Ovary (tissue), 7 donors: ENCODE measurements at regions not wholly inside any gene's neighbourhood (a gene's known extent, or its start where the extent isn't known, plus 50 kb on each side); places are given as distances from the start of the nearest gene placed in this dataset.

Experiments
- DNase-seq, 5 donors: peaks; one replicate each; pipeline ENCODE4 v3.0.0-alpha.2; 2019 to 2020
- H3K27ac ChIP-seq, 2 donors: fragments of 200-600 bp; one replicate each; pipeline versions ENCODE4 v1.5.1 to v1.8.0; 2019 to 2022
- H3K27me3 ChIP-seq: fragments of 200-600 bp; one replicate; pipeline ENCODE4 v1.8.0; 2022
- H3K36me3 ChIP-seq: fragments of 200-600 bp; sonication (generic); one replicate; pipeline ENCODE4 v1.5.1; 2019
- H3K4me1 ChIP-seq: one replicate; pipeline ENCODE4 v1.8.1; 2013; ENCODE audit warnings: mild to moderate bottlenecking, moderate library complexity; ENCODE audit not compliant: insufficient read depth
- H3K4me3 ChIP-seq: fragments of 200-600 bp; sonication (generic); one replicate; pipeline ENCODE4 v1.5.1; 2017
- H3K9me3 ChIP-seq, 2 donors: fragments of 200-600 bp in 1 of 2; sonication (generic) in 1 of 2; one replicate each; pipeline versions ENCODE4 v1.5.1 to v1.8.1; 2013 to 2019; ENCODE audit warnings: mild to moderate bottlenecking in 1 of 2, moderate library complexity in 1 of 2
- EP300 ChIP-seq: sonication (generic); formaldehyde crosslinking; IDR thresholded peaks from one replicate; pipeline ENCODE4 v1.6.1; 2017; ENCODE audit warnings: antibody characterized with exemption
- POLR2A ChIP-seq: fragments of 450-650 bp; IDR thresholded peaks from one replicate; pipeline ENCODE4 v1.6.1; 2017; ENCODE audit warnings: antibody characterized with exemption, mild to moderate bottlenecking, moderate library complexity
- WGBS, 3 donors: extraction: QIAGEN DNeasy Blood & Tissue Kit in 1 of 3; methylation state at CpG; one replicate each; pipeline versions ENCODE4 v1.1.5 to v1.1.7; 2013 to 2017; 5-methylcytosine and 5-hydroxymethylcytosine counted together
- intact Hi-C, 4 donors: fragments of 100-400 bp; cut with DNase I; formaldehyde crosslinking; loops; one replicate each; pipeline versions ENCODE4 v1.11.0 to v1.15.1; 2022 to 2023
- TF ChIP-seq, protein P1 (sequence below), 3 donors: fragments of 450-650 bp in 2 of 3; fragments of 200-600 bp in 1 of 3; IDR thresholded peaks; one replicate each; pipeline versions ENCODE4 v1.5.1 to v1.8.0; 2016 to 2022; ENCODE audit warnings: antibody characterized with exemption in 3 of 3, mild to moderate bottlenecking in 1 of 3
- donor health status: DM: no; HTN: no; CAD: no; lungs with moderate emphysema.
- donor health status: DM: no; HTN: no; CAD: no.
- donor health status: Bipolar disorder and iron deficiency.
- donor health status: DM: no; HTN: no; CAD: no.
- donor health status: DM: yes; HTN: yes; CAD: no.

GRCh38 chr2:176734868-176735267 lies 465.6 kb downstream of the MTX2 start:
- WGBS, 3 donors, result 75 to 87% (median 86%) methylated on average over 5 of the region's 5 CpGs
- intact Hi-C loops, result no loop called here
- no peak for TF ChIP-seq POLR2A
- TF ChIP-seq EP300, result no peak
- TF ChIP-seq, protein P1, sequence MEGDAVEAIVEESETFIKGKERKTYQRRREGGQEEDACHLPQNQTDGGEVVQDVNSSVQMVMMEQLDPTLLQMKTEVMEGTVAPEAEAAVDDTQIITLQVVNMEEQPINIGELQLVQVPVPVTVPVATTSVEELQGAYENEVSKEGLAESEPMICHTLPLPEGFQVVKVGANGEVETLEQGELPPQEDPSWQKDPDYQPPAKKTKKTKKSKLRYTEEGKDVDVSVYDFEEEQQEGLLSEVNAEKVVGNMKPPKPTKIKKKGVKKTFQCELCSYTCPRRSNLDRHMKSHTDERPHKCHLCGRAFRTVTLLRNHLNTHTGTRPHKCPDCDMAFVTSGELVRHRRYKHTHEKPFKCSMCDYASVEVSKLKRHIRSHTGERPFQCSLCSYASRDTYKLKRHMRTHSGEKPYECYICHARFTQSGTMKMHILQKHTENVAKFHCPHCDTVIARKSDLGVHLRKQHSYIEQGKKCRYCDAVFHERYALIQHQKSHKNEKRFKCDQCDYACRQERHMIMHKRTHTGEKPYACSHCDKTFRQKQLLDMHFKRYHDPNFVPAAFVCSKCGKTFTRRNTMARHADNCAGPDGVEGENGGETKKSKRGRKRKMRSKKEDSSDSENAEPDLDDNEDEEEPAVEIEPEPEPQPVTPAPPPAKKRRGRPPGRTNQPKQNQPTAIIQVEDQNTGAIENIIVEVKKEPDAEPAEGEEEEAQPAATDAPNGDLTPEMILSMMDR (IDR thresholded peaks at IDR 0.05), result no peak

DNA sequence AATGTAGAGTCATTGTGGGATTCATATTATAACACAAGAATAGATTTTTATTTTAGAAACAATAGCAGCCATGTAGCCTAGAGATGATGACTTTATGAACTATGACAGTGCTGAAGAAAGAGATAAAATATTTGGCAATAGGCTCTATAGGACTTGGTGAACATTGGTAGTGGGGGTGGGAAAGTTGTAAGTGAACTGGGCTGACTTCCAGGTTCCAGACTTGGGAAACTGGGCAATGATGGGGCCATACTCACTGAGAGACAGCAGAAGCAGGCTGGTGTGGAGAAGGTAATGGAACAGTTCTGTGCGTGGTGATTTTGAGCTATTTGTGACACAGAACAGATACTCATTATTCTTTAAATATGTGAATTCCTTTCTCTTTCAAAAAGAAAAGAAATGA lies 470.3 kb upstream of the HNRNPA3 start:
- H3K36me3 ChIP-seq, result no peaks in the 10 kb centered on the region
- H3K4me3 ChIP-seq, result no peak overlapping the region
- H3K4me1 ChIP-seq, result peaks cover 5% of the 10 kb centered on the region
- no peak for TF ChIP-seq EP300
- TF ChIP-seq POLR2A, result no peak
- TF ChIP-seq, protein P1 (IDR thresholded peaks at IDR 0.05), result no peak
- WGBS, 3 donors, result 82 to 95% (median 93%) methylated on average over 1 of the region's 1 CpG
- H3K9me3 ChIP-seq, result no peaks in the 10 kb centered on the region
- DNase-seq, result no peak
- intact Hi-C loops, result no loop called here
- no peaks in the 10 kb centered on the region for H3K27me3 ChIP-seq
- no peak overlapping the region for H3K27ac ChIP-seq

More at GRCh38 chr2:176734868-176735267, 465.6 kb downstream of the MTX2 start:
- H3K27me3 ChIP-seq, result no peaks in the 10 kb centered on the region
- no peaks in the 10 kb centered on the region for H3K9me3 ChIP-seq
- H3K4me1 ChIP-seq, result peaks cover 1% of the 10 kb centered on the region
- DNase-seq, result no peak
- no peak overlapping the region for H3K27ac ChIP-seq
- no peaks in the 10 kb centered on the region for H3K36me3 ChIP-seq
- H3K4me3 ChIP-seq, result no peak overlapping the region

DNA sequence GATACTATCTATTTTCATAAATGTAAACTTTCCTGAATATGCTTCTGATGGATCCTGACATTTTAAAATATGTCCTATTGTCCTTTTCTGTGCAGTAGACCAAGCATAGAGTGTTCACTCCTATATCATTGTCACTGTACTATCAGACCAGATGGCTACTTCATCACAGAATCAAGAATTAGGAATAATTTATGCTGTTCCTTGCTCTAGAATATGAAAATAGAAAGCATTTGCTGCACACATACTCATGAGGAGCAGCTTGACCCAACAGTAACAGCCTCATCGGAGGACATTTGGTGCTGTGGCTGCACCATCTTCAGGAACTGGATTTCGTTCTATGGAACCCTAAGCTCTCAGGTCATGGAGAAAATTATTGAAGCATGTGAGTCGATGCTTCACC lies 468.9 kb upstream of the HNRNPA3 start:
- WGBS, 3 donors, result 19 to 25% (median 20%) methylated on average over 3 of the region's 3 CpGs
- Histone ChIP-seq H3K36me3 (no peaks in the 10 kb centered on the region), H3K27ac (no peak overlapping the region), H3K4me1 (peaks cover 7% of the 10 kb centered on the region), H3K4me3 (no peak overlapping the region), H3K9me3 (no peaks in the 10 kb centered on the region), H3K27me3 (no peaks in the 10 kb centered on the region)
- DNase-seq, result no peak
- TF ChIP-seq EP300, result no peak
- intact Hi-C loops, result no loop called here

DNA sequence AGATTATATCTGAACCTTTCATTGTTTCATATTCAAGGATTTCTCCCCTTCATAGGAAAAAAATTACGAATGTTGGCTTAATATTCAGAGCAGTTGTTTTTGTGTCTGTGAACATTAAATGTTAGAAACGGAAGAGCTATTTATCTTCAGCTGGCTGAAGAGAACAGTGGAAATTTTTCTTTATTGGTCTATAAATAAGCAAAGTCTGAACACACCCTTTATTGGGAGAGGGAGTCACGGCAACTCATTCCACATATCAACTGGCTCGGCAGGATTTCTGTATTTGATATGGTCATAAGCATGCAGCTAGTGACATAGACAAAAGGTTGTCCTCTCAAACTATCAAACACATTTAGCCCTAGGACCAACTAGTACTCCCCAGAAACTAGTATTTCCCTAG lies 468.4 kb upstream of the HNRNPA3 start:
- intact Hi-C loops, result no loop called here
- no peak for DNase-seq
- H3K27me3 ChIP-seq, result no peaks in the 10 kb centered on the region
- H3K27ac ChIP-seq, result no peak overlapping the region
- 8 to 11% (median 8%) methylated on average over 4 of the region's 4 CpGs for WGBS, 3 donors
- no peaks in the 10 kb centered on the region for H3K36me3 ChIP-seq
- H3K4me3 ChIP-seq, result no peak overlapping the region
- H3K9me3 ChIP-seq, result no peaks in the 10 kb centered on the region
- TF ChIP-seq, protein P1 (IDR thresholded peaks at IDR 0.05), result no peak
- no peak for TF ChIP-seq EP300
- TF ChIP-seq POLR2A, result no peak
- H3K4me1 ChIP-seq, result peaks cover 8% of the 10 kb centered on the region

DNA sequence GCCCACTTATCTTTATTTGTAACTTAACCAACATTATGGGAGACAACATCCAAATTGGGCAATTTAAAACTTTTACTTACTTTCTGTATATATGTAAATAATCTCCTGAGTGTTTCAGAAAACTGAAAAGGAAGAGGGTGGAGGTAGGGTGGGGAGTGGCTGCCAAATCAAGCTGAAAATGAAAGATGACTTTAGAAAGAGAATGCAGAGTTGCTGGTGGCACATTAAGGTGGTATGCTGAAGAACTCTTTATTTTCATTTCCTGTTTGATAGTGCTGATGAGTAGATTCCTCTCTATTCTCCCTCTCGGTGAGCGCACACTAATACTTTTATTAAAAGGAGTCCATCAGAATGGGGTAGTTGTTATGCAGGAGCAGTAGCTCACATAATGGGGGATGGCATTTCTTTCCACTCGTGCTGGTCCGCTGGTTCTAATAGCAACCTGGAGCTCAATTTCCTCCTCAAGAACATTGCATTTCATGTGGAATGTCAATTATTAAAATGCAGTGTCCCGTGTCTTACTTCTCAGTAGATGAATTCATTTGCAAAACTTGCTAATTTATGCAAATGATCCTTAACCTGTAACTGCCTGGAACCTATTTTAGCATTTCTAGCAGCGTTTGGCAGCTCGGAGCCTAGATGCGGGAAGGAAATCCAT lies 466.9 kb upstream of the HNRNPA3 start:
- no peaks in the 10 kb centered on the region for H3K9me3 ChIP-seq
- no peak overlapping the region for H3K4me3 ChIP-seq
- DNase-seq, result no peak
- 92 to 96% (median 93%) methylated on average over 8 of the region's 8 CpGs for WGBS, 3 donors
- peaks cover 8% of the 10 kb centered on the region for H3K4me1 ChIP-seq
- H3K36me3 ChIP-seq, result no peaks in the 10 kb centered on the region
- no peaks in the 10 kb centered on the region for H3K27me3 ChIP-seq
- intact Hi-C loops, result no loop called here
- no peak overlapping the region for H3K27ac ChIP-seq
- no peak for TF ChIP-seq EP300
- no peak for TF ChIP-seq POLR2A
- TF ChIP-seq, protein P1 (IDR thresholded peaks at IDR 0.05), result no peak
